Caco-2 (cell line): ENCODE measurements at regions not wholly inside any gene's neighbourhood (a gene's known extent, or its start where the extent isn't known, plus 50 kb on each side); places are given as distances from the start of the nearest gene placed in this dataset.

Experiments
- BruUV-seq: library from RNA; stranded (reverse); fragments of 400-500 nt; replicated peaks from 2 replicates; lab custom pipeline; 2021; lab: Mats Ljungman, UMichigan
- CTCF ChIA-PET: fragments of 300-600 bp; sonication (Branson Sonifier 250); formaldehyde crosslinking; loops from one replicate; lab custom pipeline; 2022; ENCODE audit warnings: antibody characterized with exemption; lab: Charles Lee
- POLR2A ChIA-PET: fragments of 300-600 bp; sonication (Branson Sonifier 250); formaldehyde crosslinking; loops from one replicate; lab custom pipeline; 2022; ENCODE audit warnings: antibody characterized with exemption; lab: Charles Lee
- DNase-seq, 2 experiments: peaks; one replicate each; pipeline versions ENCODE4 v3.0.0 to v3.0.0-alpha.2; 2020 to 2022
- H3K27me3 ChIP-seq: replicated peaks from 2 replicates; pipeline ENCODE4 v1.6.0; 2011; ENCODE audit warnings: low read length; ENCODE audit not compliant: control insufficient read depth, insufficient read depth
- H3K36me3 ChIP-seq: 2 replicates; pipeline ENCODE4 v1.5.1; 2011; ENCODE audit warnings: low read length; ENCODE audit not compliant: control insufficient read depth, insufficient read depth
- H3K4me1 ChIP-seq: fragments of 250-450 bp; sonication (Bioruptor Pico); 2 replicates; pipeline ENCODE4 v1.5.1; 2020; ENCODE audit warnings: mild to moderate bottlenecking
- H3K4me3 ChIP-seq: 2 replicates; pipeline ENCODE4 v1.5.1; 2011; ENCODE audit warnings: low read depth, mild to moderate bottlenecking, control low read depth, low read length
- H3K9me3 ChIP-seq: fragments of 250-450 bp; sonication (Bioruptor Pico); 2 replicates; pipeline ENCODE4 v1.5.1; 2020; ENCODE audit warnings: mild to moderate bottlenecking, moderate library complexity
- H3K27ac Mint-ChIP-seq: one replicate; pipeline ENCODE4 v1.8.0; 2022; ENCODE audit warnings: mixed read lengths; ENCODE audit not compliant: unreplicated experiment
- H3K27me3 Mint-ChIP-seq: one replicate; pipeline ENCODE4 v1.8.0; 2022; ENCODE audit warnings: mixed read lengths; ENCODE audit not compliant: insufficient read depth, unreplicated experiment
- H3K36me3 Mint-ChIP-seq: one replicate; pipeline ENCODE4 v1.8.0; 2022; ENCODE audit warnings: mild to moderate bottlenecking, mixed read lengths; ENCODE audit not compliant: insufficient read depth, unreplicated experiment
- H3K4me1 Mint-ChIP-seq: one replicate; pipeline ENCODE4 v1.8.0; 2022; ENCODE audit warnings: low read depth, mixed read lengths; ENCODE audit not compliant: unreplicated experiment
- H3K4me3 Mint-ChIP-seq: one replicate; pipeline ENCODE4 v1.8.0; 2022; ENCODE audit warnings: mild to moderate bottlenecking, moderate library complexity, mixed read lengths; ENCODE audit not compliant: unreplicated experiment
- H3K9me3 Mint-ChIP-seq: one replicate; pipeline ENCODE4 v1.8.0; 2022; ENCODE audit warnings: mixed read lengths; ENCODE audit not compliant: unreplicated experiment
- CTCF ChIP-seq, 2 experiments: fragments of 200-600 bp in 1 of 2; IDR thresholded peaks; 1 replicate in 1 of 2; 2 replicates in 1 of 2; pipeline versions ENCODE4 v1.5.1 to v1.8.0; 2011 to 2022; ENCODE audit warnings: antibody characterized with exemption in 1 of 2, control low read depth in 1 of 2, inconsistent platforms in 1 of 2, low read depth in 1 of 2, low read length in 1 of 2, mild to moderate bottlenecking in 1 of 2, moderate library complexity in 1 of 2; ENCODE audit not compliant: insufficient read depth in 1 of 2, severe bottlenecking in 1 of 2, unreplicated experiment in 1 of 2
- intact Hi-C: fragments of 100-400 bp; cut with micrococcal nuclease; formaldehyde crosslinking; loops from one replicate; pipeline ENCODE4 v1.10.0; 2022; ENCODE audit not compliant: unreplicated experiment

- H3K27me3 Mint-ChIP-seq, result no peaks in the 10 kb centered on the region
- no peak overlapping the region for H3K4me3 ChIP-seq
- H3K9me3 ChIP-seq, result no peaks in the 10 kb centered on the region
- TF ChIP-seq CTCF (IDR thresholded peaks at IDR 0.05; ENCODE audit: insufficient read depth in 1 of 2, low read depth in 1 of 2, low read length in 1 of 2, severe bottlenecking in 1 of 2, unreplicated experiment in 1 of 2), result no peak
- peaks cover 18% of the 10 kb centered on the region for H3K36me3 Mint-ChIP-seq
- no peaks in the 10 kb centered on the region for H3K36me3 ChIP-seq
- no peak overlapping the region for H3K4me3 Mint-ChIP-seq
- ChIA-PET CTCF (no interaction called here), POLR2A (no interaction called here)
- BruUV-seq, result no TSS peak
- H3K27me3 ChIP-seq, result no peaks in the 10 kb centered on the region
- H3K27ac Mint-ChIP-seq, result no peak overlapping the region
- DNase-seq, result no peak
- H3K9me3 Mint-ChIP-seq, result no peaks in the 10 kb centered on the region
- intact Hi-C loops, result loop anchor here (10.0 kb wide), 2 partner anchors 108 to 232 kb away; partner anchors contain the start of gene BMP4
- H3K4me1 Mint-ChIP-seq, result peaks cover 47% of the 10 kb centered on the region
- H3K4me1 ChIP-seq, result peaks cover 65% of the 10 kb centered on the region
Observed at GRCh38 chr14:53847057-53847456, 109.6 kb downstream of the BMP4 start.

- no TSS peak for BruUV-seq
- no peak overlapping the region for H3K4me3 ChIP-seq
- H3K27ac Mint-ChIP-seq, result no peak overlapping the region
- H3K4me1 Mint-ChIP-seq, result peaks cover 40% of the 10 kb centered on the region
- no peaks in the 10 kb centered on the region for H3K27me3 Mint-ChIP-seq
- POLR2A ChIA-PET, result no interaction called here
- no peaks in the 10 kb centered on the region for H3K9me3 ChIP-seq
- TF ChIP-seq CTCF (IDR thresholded peaks at IDR 0.05; ENCODE audit: insufficient read depth in 1 of 2, low read depth in 1 of 2, low read length in 1 of 2, severe bottlenecking in 1 of 2, unreplicated experiment in 1 of 2), result no peak
- no peaks in the 10 kb centered on the region for H3K27me3 ChIP-seq
- CTCF ChIA-PET, result interaction anchor here (0.6 kb wide), 1 partner anchor 41 kb away, joined by 3 read pairs; no protein-coding TSS in a partner anchor
- no peaks in the 10 kb centered on the region for H3K36me3 ChIP-seq
- intact Hi-C loops, result loop anchor here (10.0 kb wide), 2 partner anchors 109 to 231 kb away; partner anchors contain the start of gene BMP4
- H3K4me1 ChIP-seq, result peaks cover 63% of the 10 kb centered on the region
- no peaks in the 10 kb centered on the region for H3K9me3 Mint-ChIP-seq
- H3K36me3 Mint-ChIP-seq, result peaks cover 24% of the 10 kb centered on the region
- DNase-seq, result no peak
- no peak overlapping the region for H3K4me3 Mint-ChIP-seq
Observed at GRCh38 chr14:53845813-53846693, 110.6 kb downstream of the BMP4 start.

- CTCF ChIA-PET, result no interaction called here
- POLR2A ChIA-PET, result interaction anchor here (0.7 kb wide), 1 partner anchor 78 kb away, joined by 3 read pairs; no protein-coding TSS in a partner anchor
Observed at GRCh38 chr14:53842938-53843337, 113.7 kb downstream of the BMP4 start.

More at GRCh38 chr14:53842938-53843337, 113.7 kb downstream of the BMP4 start:
- H3K27me3 ChIP-seq, result no peaks in the 10 kb centered on the region
- Mint-ChIP-seq H3K27me3 (no peaks in the 10 kb centered on the region), H3K27ac (peak overlapping the region; percentile 68), H3K4me3 (no peak overlapping the region), H3K9me3 (peaks cover 24% of the 10 kb centered on the region), H3K4me1 (peaks cover 41% of the 10 kb centered on the region), H3K36me3 (peaks cover 47% of the 10 kb centered on the region)
- intact Hi-C loops, result loop anchor here (1.0 to 10.0 kb wide), 4 partner anchors 38 to 228 kb away; partner anchors contain the start of gene BMP4
- H3K9me3 ChIP-seq, result 0 out of 2 replicates have a peak, but pooled peaks cover 3% of the 10 kb centered on the region
- no peak for TF ChIP-seq CTCF (IDR thresholded peaks at IDR 0.05; ENCODE audit: insufficient read depth in 1 of 2, low read depth in 1 of 2, low read length in 1 of 2, severe bottlenecking in 1 of 2, unreplicated experiment in 1 of 2)
- no peak overlapping the region for H3K4me3 ChIP-seq
- H3K36me3 ChIP-seq, result peaks cover 1% of the 10 kb centered on the region; the same call in 1 of the 2 replicates
- no TSS peak for BruUV-seq
- H3K4me1 ChIP-seq, result peaks cover 45% of the 10 kb centered on the region
- peak; percentile 81 to 82 for DNase-seq
